ENCODE measurements at regions not wholly inside any gene's neighbourhood (a gene's known extent, or its start where the extent isn't known, plus 50 kb on each side); places are given as distances from the start of the nearest gene placed in this dataset.

GRCh38 chr2:118791483-118791882 is 56.0 kb downstream of the EN1 start:
- intact Hi-C loops (cut with DNase I), result no loop called here

DNA sequence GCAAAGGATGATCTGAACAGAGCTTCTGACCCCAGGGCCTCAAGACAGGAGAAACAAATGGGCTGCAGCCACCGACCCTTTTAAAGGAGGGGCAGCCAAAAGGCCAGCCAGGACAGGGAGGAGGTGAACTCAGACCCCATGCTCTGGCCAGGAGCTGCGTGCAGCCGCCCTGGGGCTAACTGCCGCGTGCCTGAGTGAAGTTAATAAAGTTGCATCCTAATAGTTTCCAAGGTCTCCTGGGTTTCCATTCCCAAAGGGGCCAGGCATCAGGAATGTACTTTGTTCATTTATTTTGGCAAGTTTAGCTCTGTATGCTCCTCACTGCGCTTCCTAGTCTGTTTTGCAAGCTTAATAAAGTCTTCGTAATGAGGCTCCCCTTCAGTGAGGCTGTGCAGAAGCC is 60.7 kb downstream of the EN1 start:
- no peak for DNase-seq
- 22 to 25% (median 25%) methylated on average over 7 of the region's 7 CpGs for WGBS, 3 donors
- no peak overlapping the region for H3K4me3 ChIP-seq
- TF ChIP-seq CTCF (IDR thresholded peaks at IDR 0.05), result no peak
- TF ChIP-seq EP300 (IDR thresholded peaks at IDR 0.05), result no peak
- TF ChIP-seq POLR2A (IDR thresholded peaks at IDR 0.05), result no peak
- no peaks in the 10 kb centered on the region for H3K9me3 ChIP-seq
- H3K4me1 ChIP-seq (ENCODE audit: insufficient read depth), result no peaks in the 10 kb centered on the region
- no peak overlapping the region for H3K27ac ChIP-seq
- H3K36me3 ChIP-seq, result no peaks in the 10 kb centered on the region
- intact Hi-C loops (cut with DNase I), result no loop called here
- no peaks in the 10 kb centered on the region for H3K27me3 ChIP-seq

More at GRCh38 chr2:118791483-118791882, 56.0 kb downstream of the EN1 start:
- no peaks in the 10 kb centered on the region for H3K9me3 ChIP-seq
- DNase-seq, result no peak
- no peak for TF ChIP-seq EP300 (IDR thresholded peaks at IDR 0.05)
- no peak for TF ChIP-seq CTCF (IDR thresholded peaks at IDR 0.05)
- no peak for TF ChIP-seq POLR2A (IDR thresholded peaks at IDR 0.05)
- no peak overlapping the region for H3K4me3 ChIP-seq
- H3K36me3 ChIP-seq, result no peaks in the 10 kb centered on the region
- no peaks in the 10 kb centered on the region for H3K4me1 ChIP-seq (ENCODE audit: insufficient read depth)
- H3K27ac ChIP-seq, result no peak overlapping the region
- no peaks in the 10 kb centered on the region for H3K27me3 ChIP-seq

GRCh38 chr2:118784860-118785259 is 62.6 kb downstream of the EN1 start:
- no peak for DNase-seq
- H3K27me3 ChIP-seq, result no peaks in the 10 kb centered on the region
- intact Hi-C loops (cut with DNase I), result no loop called here
- H3K27ac ChIP-seq, result no peak overlapping the region
- no peaks in the 10 kb centered on the region for H3K4me1 ChIP-seq (ENCODE audit: insufficient read depth)
- WGBS, 3 donors, result 53 to 61% (median 57%) methylated on average over 6 of the region's 6 CpGs
- H3K4me3 ChIP-seq, result no peak overlapping the region
- no peak for TF ChIP-seq EP300 (IDR thresholded peaks at IDR 0.05)
- no peak for TF ChIP-seq POLR2A (IDR thresholded peaks at IDR 0.05)
- TF ChIP-seq CTCF (IDR thresholded peaks at IDR 0.05), result no peak
- no peaks in the 10 kb centered on the region for H3K9me3 ChIP-seq
- no peaks in the 10 kb centered on the region for H3K36me3 ChIP-seq

- Histone ChIP-seq H3K4me1 (ENCODE audit: insufficient read depth) (peaks cover 4% of the 10 kb centered on the region), H3K27ac (no peak overlapping the region), H3K4me3 (no peak overlapping the region), H3K27me3 (no peaks in the 10 kb centered on the region), H3K9me3 (no peaks in the 10 kb centered on the region), H3K36me3 (no peaks in the 10 kb centered on the region)
- no peak for TF ChIP-seq POLR2A (IDR thresholded peaks at IDR 0.05)
- no peak for TF ChIP-seq CTCF (IDR thresholded peaks at IDR 0.05)
- no peak for TF ChIP-seq EP300 (IDR thresholded peaks at IDR 0.05)
- DNase-seq, result no peak
- 51 to 65% (median 55%) methylated on average over 1 of the region's 1 CpG for WGBS, 3 donors
- intact Hi-C loops (cut with DNase I), result no loop called here
These were observed 68.1 kb downstream of the EN1 start for GRCh38 chr2:118779362-118779761.

Measured in ovary (tissue), 7 donors.